H9 (cell line): ENCODE measurements at regions not wholly inside any gene's neighbourhood (a gene's known extent, or its start where the extent isn't known, plus 50 kb on each side); places are given as distances from the start of the nearest gene placed in this dataset.

Experiments
- DNase-seq: peaks from one replicate; pipeline ENCODE4 v3.0.0-alpha.2; 2017
- H2AFZ ChIP-seq: one replicate; pipeline ENCODE4 v1.6.1; 2013; ENCODE audit warnings: mild to moderate bottlenecking, low read length, control low read depth, moderate library complexity
- H2AK5ac ChIP-seq: 2 replicates; pipeline ENCODE4 v1.6.1; 2013; ENCODE audit warnings: low read length, control low read depth, mixed read lengths; ENCODE audit not compliant: insufficient read length
- H2BK120ac ChIP-seq: one replicate; pipeline ENCODE4 v1.6.1; 2013; ENCODE audit warnings: low read depth, mild to moderate bottlenecking, low read length, control low read depth, inconsistent platforms; ENCODE audit not compliant: poor library complexity, severe bottlenecking
- H2BK12ac ChIP-seq: 2 replicates; pipeline ENCODE4 v1.6.1; 2013; ENCODE audit warnings: low read length, control low read depth, mixed read lengths, low read depth; ENCODE audit not compliant: insufficient read length
- H2BK15ac ChIP-seq: 2 replicates; pipeline ENCODE4 v1.6.1; 2013; ENCODE audit warnings: low read depth, low read length, control low read depth
- H2BK20ac ChIP-seq: one replicate; pipeline ENCODE4 v1.6.1; 2013; ENCODE audit warnings: low read depth, mild to moderate bottlenecking, low read length, control low read depth, inconsistent platforms; ENCODE audit not compliant: poor library complexity, severe bottlenecking
- H2BK5ac ChIP-seq: 2 replicates; pipeline ENCODE4 v1.6.1; 2013; ENCODE audit warnings: low read length, control low read depth, mixed read lengths; ENCODE audit not compliant: insufficient read length
- H3K14ac ChIP-seq: 2 replicates; pipeline ENCODE4 v1.6.1; 2013; ENCODE audit warnings: low read length, control low read depth; ENCODE audit not compliant: insufficient read depth
- H3K18ac ChIP-seq: 2 replicates; pipeline ENCODE4 v1.6.1; 2013; ENCODE audit warnings: low read depth, mild to moderate bottlenecking, mixed read lengths, low read length, control low read depth; ENCODE audit not compliant: insufficient read length
- H3K23ac ChIP-seq: 2 replicates; pipeline ENCODE4 v1.6.1; 2013; ENCODE audit warnings: low read length, control low read depth, mixed read lengths, low read depth; ENCODE audit not compliant: insufficient read length
- H3K23me2 ChIP-seq: 2 replicates; pipeline ENCODE4 v1.6.1; 2013; ENCODE audit warnings: low read depth, mild to moderate bottlenecking, mixed read lengths, low read length, control low read depth; ENCODE audit not compliant: insufficient read length, poor library complexity, severe bottlenecking
- H3K27ac ChIP-seq: 2 replicates; pipeline ENCODE4 v1.5.1; 2013; ENCODE audit warnings: low read length, control low read depth, mixed read lengths, low read depth; ENCODE audit not compliant: insufficient read length
- H3K27me3 ChIP-seq: 2 replicates; pipeline ENCODE4 v1.6.1; 2013; ENCODE audit warnings: low read length, control low read depth, inconsistent platforms; ENCODE audit not compliant: insufficient read depth
- H3K4ac ChIP-seq: 2 replicates; pipeline ENCODE4 v1.6.1; 2013; ENCODE audit warnings: low read depth, mild to moderate bottlenecking, control low read depth, inconsistent platforms, low read length, moderate library complexity
- H3K4me1 ChIP-seq: 2 replicates; pipeline ENCODE4 v1.6.1; 2013; ENCODE audit warnings: low read length, control low read depth, inconsistent platforms; ENCODE audit not compliant: insufficient read depth
- H3K4me2 ChIP-seq: 2 replicates; pipeline ENCODE4 v1.6.1; 2013; ENCODE audit warnings: low read length, control low read depth, mixed read lengths; ENCODE audit not compliant: insufficient read length, insufficient read depth
- H3K56ac ChIP-seq: 2 replicates; pipeline ENCODE4 v1.6.1; 2013; ENCODE audit warnings: low read depth, mild to moderate bottlenecking, mixed read lengths, low read length, control low read depth; ENCODE audit not compliant: insufficient read length
- H3K79me1 ChIP-seq: 2 replicates; pipeline ENCODE4 v1.6.1; 2013; ENCODE audit warnings: low read depth, mild to moderate bottlenecking, moderate library complexity, low read length, control low read depth, inconsistent platforms; ENCODE audit not compliant: insufficient read depth, poor library complexity, severe bottlenecking
- H3K79me2 ChIP-seq: 2 replicates; pipeline ENCODE4 v1.6.1; 2013; ENCODE audit warnings: low read length, control low read depth, inconsistent platforms; ENCODE audit not compliant: insufficient read depth
- H3K9ac ChIP-seq: 2 replicates; pipeline ENCODE4 v1.6.1; 2013; ENCODE audit warnings: low read length, control low read depth, mixed read lengths; ENCODE audit not compliant: insufficient read length; ENCODE audit errors: extremely low read depth
- H3K9me3 ChIP-seq: one replicate; pipeline ENCODE4 v1.6.1; 2013; ENCODE audit warnings: low read depth, low read length, inconsistent platforms; ENCODE audit not compliant: control insufficient read depth
- H3T11ph ChIP-seq: one replicate; pipeline ENCODE4 v1.6.1; 2013; ENCODE audit warnings: mild to moderate bottlenecking, low read length, control low read depth, inconsistent platforms
- H4K20me1 ChIP-seq: one replicate; pipeline ENCODE4 v1.6.1; 2013; ENCODE audit not compliant: control insufficient read depth, insufficient read length, insufficient read depth
- H4K5ac ChIP-seq: 2 replicates; pipeline ENCODE4 v1.6.1; 2013; ENCODE audit warnings: low read depth, mild to moderate bottlenecking, mixed read lengths, low read length, control low read depth; ENCODE audit not compliant: insufficient read length
- H4K8ac ChIP-seq: replicated peaks from 2 replicates; pipeline ENCODE4 v1.6.1; 2013; ENCODE audit warnings: low read length, control low read depth, mixed read lengths, low read depth; ENCODE audit not compliant: insufficient read length
- H4K91ac ChIP-seq: 2 replicates; pipeline ENCODE4 v1.6.1; 2013; ENCODE audit warnings: low read depth, mild to moderate bottlenecking, moderate library complexity, mixed read lengths, low read length, control low read depth; ENCODE audit not compliant: insufficient read length
- H3K27ac Mint-ChIP-seq, 3 experiments: 2 replicates in 2 of 3; 3 replicates in 1 of 3; pipeline ENCODE4 v1.8.0; 2020 to 2021; ENCODE audit warnings: mixed read lengths in 3 of 3, mild to moderate bottlenecking in 1 of 3, moderate library complexity in 1 of 3
- H3K27me3 Mint-ChIP-seq: 2 replicates; pipeline ENCODE4 v1.8.0; 2021; ENCODE audit warnings: low read depth, mild to moderate bottlenecking, moderate library complexity, mixed read lengths
- H3K36me3 Mint-ChIP-seq, 3 experiments: 2 replicates in 2 of 3; 3 replicates in 1 of 3; pipeline ENCODE4 v1.8.0; 2020 to 2021; ENCODE audit warnings: low read depth in 3 of 3, mixed read lengths in 3 of 3; ENCODE audit not compliant: insufficient read depth in 1 of 3
- H3K4me1 Mint-ChIP-seq, 2 experiments: 2 replicates each; pipeline ENCODE4 v1.8.0; 2020; ENCODE audit warnings: mixed read lengths in 2 of 2
- H3K4me3 Mint-ChIP-seq, 2 experiments: 2 replicates in 1 of 2; 3 replicates in 1 of 2; pipeline ENCODE4 v1.8.0; 2020 to 2021; ENCODE audit warnings: mild to moderate bottlenecking in 2 of 2, mixed read lengths in 2 of 2, moderate library complexity in 1 of 2
- H3K9me3 Mint-ChIP-seq, 2 experiments: 2 replicates in 1 of 2; 3 replicates in 1 of 2; pipeline ENCODE4 v1.8.0; 2020; ENCODE audit warnings: mild to moderate bottlenecking in 2 of 2, mixed read lengths in 2 of 2, moderate library complexity in 1 of 2
- CTCF ChIP-seq: fragments of 200-600 bp; sonication (generic); conservative IDR thresholded peaks from 3 replicates; pipeline ENCODE4 v1.8.0; 2021; ENCODE audit warnings: antibody characterized with exemption, mild to moderate bottlenecking
- WGBS: extraction: QIAGEN DNeasy Blood & Tissue Kit; methylation state at CpG from one replicate; pipeline ENCODE4 v1.1.7; 2013; ENCODE audit warnings: missing lambda C conversion rate, low lambda C conversion rate, mixed read lengths; ENCODE audit not compliant: insufficient read length; ENCODE audit errors: extremely low coverage; 5-methylcytosine and 5-hydroxymethylcytosine counted together

DNA sequence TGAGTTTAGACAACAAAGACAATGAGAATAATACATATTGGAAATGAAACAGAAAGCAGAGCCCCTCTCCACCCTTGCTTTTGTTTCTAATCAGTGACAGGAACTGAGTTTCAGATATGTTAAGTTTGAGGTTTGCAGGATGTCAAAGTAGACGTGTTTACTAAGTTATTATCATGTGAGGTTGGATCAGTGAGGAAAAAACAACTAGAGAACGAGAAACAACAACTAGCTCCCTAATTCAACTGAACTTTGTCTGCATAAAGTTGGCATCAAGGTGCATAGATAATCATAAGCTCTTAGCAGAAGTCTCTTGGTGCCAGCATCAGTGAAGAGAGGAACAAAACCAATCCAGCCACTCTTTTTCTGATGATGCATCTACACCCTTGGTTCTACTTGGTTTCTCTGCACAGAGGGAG is 491.1 kb upstream of the NR2F2 start:
- Histone ChIP-seq H3K14ac (no peak overlapping the region), H3K23me2 (no peaks in the 10 kb centered on the region), H2AK5ac (no peak overlapping the region), H3K79me1 (no peaks in the 10 kb centered on the region), H2BK12ac (no peak overlapping the region), H3K27me3 (no peaks in the 10 kb centered on the region), H3K27ac (no peak overlapping the region), H3K9me3 (no peaks in the 10 kb centered on the region), H3K18ac (no peak overlapping the region), H2AFZ (no peak overlapping the region), H3K23ac (no peak overlapping the region), H3K56ac (no peak overlapping the region), H3K9ac (no peak overlapping the region), H2BK15ac (no peak overlapping the region), H3K79me2 (no peaks in the 10 kb centered on the region), H2BK20ac (no peak overlapping the region), H3T11ph (no peak overlapping the region), H3K4me1 (no peaks in the 10 kb centered on the region), H3K4ac (no peak overlapping the region), H4K5ac (no peak overlapping the region), H2BK120ac (no peak overlapping the region), H2BK5ac (no peak overlapping the region), H4K91ac (no peak overlapping the region), H4K20me1 (no peaks in the 10 kb centered on the region), H4K8ac (no peak overlapping the region), H3K4me2 (no peak overlapping the region)
- WGBS, result no CpG with 5 or more reads among the region's 2 CpGs
- DNase-seq, result no peak
- no peak for TF ChIP-seq CTCF
- Mint-ChIP-seq H3K27ac (no peak overlapping the region), H3K4me1 (peaks cover 0 to 3% of the 10 kb centered on the region in 2 experiments; a peak in 1 of 4 replicates), H3K4me3 (no peak overlapping the region), H3K36me3 (no peaks in the 10 kb centered on the region), H3K9me3 (no peaks in the 10 kb centered on the region), H3K27me3 (peaks cover 2% of the 10 kb centered on the region; the same call in 1 of the 2 replicates)
